SU-DHL-6 (cell line): ENCODE measurements at regions not wholly inside any gene's neighbourhood (a gene's known extent, or its start where the extent isn't known, plus 50 kb on each side); places are given as distances from the start of the nearest gene placed in this dataset.

Source experiments
- H2AFZ ChIP-seq: fragments of 200-600 bp; sonication (generic); 2 replicates; pipeline ENCODE4 v1.6.1; 2014; ENCODE audit warnings: low read depth, mild to moderate bottlenecking, moderate library complexity, mixed read lengths, antibody characterized with exemption, low read length; ENCODE audit not compliant: severe bottlenecking
- H3F3A ChIP-seq: fragments of 200-600 bp; shearing (Covaris generic); 2 replicates; pipeline ENCODE4 v1.6.0; 2016; ENCODE audit warnings: antibody characterized with exemption, mild to moderate bottlenecking; ENCODE audit not compliant: insufficient read depth
- H3K27ac ChIP-seq: fragments of 200-600 bp; sonication (generic); 2 replicates; pipeline ENCODE4 v1.5.1; 2016; ENCODE audit warnings: low read depth, mild to moderate bottlenecking, low read length, moderate library complexity, mixed read lengths
- H3K27me3 ChIP-seq: fragments of 200-600 bp; sonication (generic), shearing (Covaris generic); 2 replicates; pipeline ENCODE4 v1.6.0; 2014; ENCODE audit warnings: mild to moderate bottlenecking, low read length
- H3K36me3 ChIP-seq: fragments of 200-600 bp; sonication (generic); 2 replicates; pipeline ENCODE4 v1.6.1; 2014; ENCODE audit warnings: mild to moderate bottlenecking, low read length, mixed read lengths
- H3K4me2 ChIP-seq: fragments of 300-600, 200-600 bp; shearing (Covaris generic), sonication (generic); 2 replicates; pipeline ENCODE4 v1.6.0; 2014; ENCODE audit warnings: low read length, low read depth, mild to moderate bottlenecking; ENCODE audit not compliant: poor library complexity, severe bottlenecking
- H3K4me3 ChIP-seq: fragments of 200-600 bp; sonication (generic); 2 replicates; pipeline ENCODE4 v1.5.1; 2014; ENCODE audit warnings: antibody characterized with exemption, low read length, mild to moderate bottlenecking, mixed read lengths; ENCODE audit not compliant: insufficient read depth, poor library complexity, severe bottlenecking
- H3K79me2 ChIP-seq: fragments of 200-600 bp; sonication (generic); 2 replicates; pipeline ENCODE4 v1.6.1; 2014; ENCODE audit warnings: mild to moderate bottlenecking, low read length, moderate library complexity; ENCODE audit not compliant: insufficient read depth
- H3K9ac ChIP-seq: fragments of 200-600 bp; sonication (generic); 2 replicates; pipeline ENCODE4 v1.7.0; 2014; ENCODE audit warnings: mild to moderate bottlenecking, low read length
- H3K9me2 ChIP-seq: fragments of 200-600 bp; sonication (generic); replicated peaks from 2 replicates; pipeline ENCODE4 v1.6.1; 2014; ENCODE audit warnings: low read length; ENCODE audit not compliant: insufficient read depth
- H3K9me3 ChIP-seq: fragments of 200-600 bp; sonication (generic); 2 replicates; pipeline ENCODE4 v1.6.1; 2014; ENCODE audit warnings: low read length, mixed read lengths; ENCODE audit not compliant: insufficient read depth
- H4K20me1 ChIP-seq: fragments of 200-600 bp; sonication (generic); 2 replicates; pipeline ENCODE4 v1.6.1; 2014; ENCODE audit warnings: low read depth, mild to moderate bottlenecking, antibody characterized with exemption, low read length, moderate library complexity, mixed read lengths
- EZH2phosphoT487 ChIP-seq: fragments of 200-600 bp; sonication (generic), shearing (Covaris generic); conservative IDR thresholded peaks from 2 replicates; pipeline ENCODE4 v1.6.1; 2018; ENCODE audit warnings: mild to moderate bottlenecking, antibody characterized with exemption, low read length, moderate library complexity, mixed read lengths
- TF ChIP-seq, protein P1 (sequence below): fragments of 200-600 bp; sonication (generic); IDR thresholded peaks from one replicate; pipeline ENCODE4 v1.5.1; 2017; ENCODE audit warnings: antibody characterized with exemption, mild to moderate bottlenecking, low read length, moderate library complexity; ENCODE audit not compliant: insufficient read depth, poor library complexity, severe bottlenecking

GRCh38 chr10:129042776-129043595, 424.1 kb upstream of the MGMT start:
- no peaks in the 10 kb centered on the region for H4K20me1 ChIP-seq
- H3K4me2 ChIP-seq, result no peak overlapping the region
- no peak overlapping the region for H3K27ac ChIP-seq
- no peaks in the 10 kb centered on the region for H3K79me2 ChIP-seq
- no peaks in the 10 kb centered on the region for H3K36me3 ChIP-seq
- H3K9me3 ChIP-seq, result no peaks in the 10 kb centered on the region
- no peak for TF ChIP-seq EZH2phosphoT487
- TF ChIP-seq, protein P1, sequence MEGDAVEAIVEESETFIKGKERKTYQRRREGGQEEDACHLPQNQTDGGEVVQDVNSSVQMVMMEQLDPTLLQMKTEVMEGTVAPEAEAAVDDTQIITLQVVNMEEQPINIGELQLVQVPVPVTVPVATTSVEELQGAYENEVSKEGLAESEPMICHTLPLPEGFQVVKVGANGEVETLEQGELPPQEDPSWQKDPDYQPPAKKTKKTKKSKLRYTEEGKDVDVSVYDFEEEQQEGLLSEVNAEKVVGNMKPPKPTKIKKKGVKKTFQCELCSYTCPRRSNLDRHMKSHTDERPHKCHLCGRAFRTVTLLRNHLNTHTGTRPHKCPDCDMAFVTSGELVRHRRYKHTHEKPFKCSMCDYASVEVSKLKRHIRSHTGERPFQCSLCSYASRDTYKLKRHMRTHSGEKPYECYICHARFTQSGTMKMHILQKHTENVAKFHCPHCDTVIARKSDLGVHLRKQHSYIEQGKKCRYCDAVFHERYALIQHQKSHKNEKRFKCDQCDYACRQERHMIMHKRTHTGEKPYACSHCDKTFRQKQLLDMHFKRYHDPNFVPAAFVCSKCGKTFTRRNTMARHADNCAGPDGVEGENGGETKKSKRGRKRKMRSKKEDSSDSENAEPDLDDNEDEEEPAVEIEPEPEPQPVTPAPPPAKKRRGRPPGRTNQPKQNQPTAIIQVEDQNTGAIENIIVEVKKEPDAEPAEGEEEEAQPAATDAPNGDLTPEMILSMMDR, result no peak
- H3F3A ChIP-seq, result no peaks in the 10 kb centered on the region
- no peak overlapping the region for H3K9ac ChIP-seq
- H2AFZ ChIP-seq, result no peak overlapping the region
- no peaks in the 10 kb centered on the region; the same call in 1 of the 2 replicates for H3K27me3 ChIP-seq
- H3K4me3 ChIP-seq, result no peak overlapping the region
- no peaks in the 10 kb centered on the region for H3K9me2 ChIP-seq

GRCh38 chr10:129043691-129044090, 423.4 kb upstream of the MGMT start:
- TF ChIP-seq, protein P1, result no peak
- TF ChIP-seq EZH2phosphoT487, result no peak
- H3K27me3 ChIP-seq, result no peaks in the 10 kb centered on the region; the same call in 1 of the 2 replicates
- no peak overlapping the region for H3K4me2 ChIP-seq
- no peaks in the 10 kb centered on the region for H3K36me3 ChIP-seq
- no peak overlapping the region for H3K27ac ChIP-seq
- H3K9me2 ChIP-seq, result no peaks in the 10 kb centered on the region
- no peaks in the 10 kb centered on the region for H4K20me1 ChIP-seq
- H3K79me2 ChIP-seq, result no peaks in the 10 kb centered on the region
- no peak overlapping the region for H3K4me3 ChIP-seq
- H3K9me3 ChIP-seq, result no peaks in the 10 kb centered on the region
- H3F3A ChIP-seq, result no peaks in the 10 kb centered on the region
- no peak overlapping the region for H2AFZ ChIP-seq
- H3K9ac ChIP-seq, result no peak overlapping the region

- no peak for TF ChIP-seq EZH2phosphoT487
- TF ChIP-seq, protein P1, result no peak
- Histone ChIP-seq H3K9me2 (no peaks in the 10 kb centered on the region), H2AFZ (no peak overlapping the region), H3F3A (no peaks in the 10 kb centered on the region), H3K4me3 (no peak overlapping the region), H3K36me3 (no peaks in the 10 kb centered on the region), H3K79me2 (no peaks in the 10 kb centered on the region), H3K9ac (no peak overlapping the region), H3K9me3 (no peaks in the 10 kb centered on the region), H4K20me1 (no peaks in the 10 kb centered on the region), H3K27ac (no peak overlapping the region), H3K27me3 (no peaks in the 10 kb centered on the region; the same call in 1 of the 2 replicates), H3K4me2 (no peak overlapping the region)
Observed at GRCh38 chr10:129045599-129045998, 421.4 kb upstream of the MGMT start.
